CD4-positive, alpha-beta T cell treated with Interleukin-17A for 4 hours (primary cell): ENCODE measurements at regions not wholly inside any gene's neighbourhood (a gene's known extent, or its start where the extent isn't known, plus 50 kb on each side); places are given as distances from the start of the nearest gene placed in this dataset.
"Not testable (repeated sequence)": the region's sequence is repeated elsewhere in the genome, so short reads cannot be mapped to it uniquely, and the experiment has no call there.

Experiments
- DNase-seq: peaks from one replicate; pipeline ENCODE4 v3.0.0-alpha.2; 2020; ENCODE audit warnings: mixed read lengths

DNA sequence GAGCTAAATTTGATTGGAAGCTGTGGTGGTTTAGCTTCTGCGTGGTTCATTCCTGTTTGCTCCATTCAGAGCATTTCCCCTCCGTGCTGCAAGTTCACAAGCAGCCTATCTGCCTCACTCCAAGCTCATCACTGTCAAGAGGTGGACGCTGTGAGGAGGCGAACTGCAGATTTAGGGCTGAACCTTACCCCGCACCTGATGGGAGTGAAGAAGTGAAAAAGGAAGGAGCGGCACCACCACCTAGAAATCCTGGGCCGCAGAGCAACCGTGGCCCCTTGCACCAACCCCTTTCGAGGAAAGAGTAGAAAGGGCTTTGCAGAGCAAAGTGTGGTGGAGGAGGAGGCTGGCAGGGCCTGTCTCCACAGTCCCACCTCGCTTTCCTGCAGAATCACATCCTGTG is 117.4 kb downstream of the IER5 start:
- DNase-seq: no peak

DNA sequence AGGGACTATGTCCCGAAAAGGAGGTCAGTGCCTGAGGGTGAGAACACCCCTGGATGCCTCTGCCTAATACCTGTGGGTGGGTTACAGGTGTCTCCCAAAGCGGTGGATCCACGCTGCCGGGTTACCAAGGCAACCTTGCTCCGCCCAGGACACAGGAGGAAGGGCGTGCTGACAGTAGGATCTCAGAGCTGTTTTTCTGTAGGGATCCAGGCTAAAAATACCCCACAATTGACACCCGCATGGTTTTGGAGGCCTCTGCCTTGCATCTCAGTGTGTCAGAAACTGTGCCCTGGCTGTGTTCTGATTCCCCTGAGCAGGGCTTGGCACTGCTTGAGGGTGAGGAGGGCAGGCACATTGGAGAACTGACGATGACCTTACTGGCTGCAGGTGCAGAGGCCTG is 118.0 kb downstream of the IER5 start:
- DNase-seq: no peak

DNA sequence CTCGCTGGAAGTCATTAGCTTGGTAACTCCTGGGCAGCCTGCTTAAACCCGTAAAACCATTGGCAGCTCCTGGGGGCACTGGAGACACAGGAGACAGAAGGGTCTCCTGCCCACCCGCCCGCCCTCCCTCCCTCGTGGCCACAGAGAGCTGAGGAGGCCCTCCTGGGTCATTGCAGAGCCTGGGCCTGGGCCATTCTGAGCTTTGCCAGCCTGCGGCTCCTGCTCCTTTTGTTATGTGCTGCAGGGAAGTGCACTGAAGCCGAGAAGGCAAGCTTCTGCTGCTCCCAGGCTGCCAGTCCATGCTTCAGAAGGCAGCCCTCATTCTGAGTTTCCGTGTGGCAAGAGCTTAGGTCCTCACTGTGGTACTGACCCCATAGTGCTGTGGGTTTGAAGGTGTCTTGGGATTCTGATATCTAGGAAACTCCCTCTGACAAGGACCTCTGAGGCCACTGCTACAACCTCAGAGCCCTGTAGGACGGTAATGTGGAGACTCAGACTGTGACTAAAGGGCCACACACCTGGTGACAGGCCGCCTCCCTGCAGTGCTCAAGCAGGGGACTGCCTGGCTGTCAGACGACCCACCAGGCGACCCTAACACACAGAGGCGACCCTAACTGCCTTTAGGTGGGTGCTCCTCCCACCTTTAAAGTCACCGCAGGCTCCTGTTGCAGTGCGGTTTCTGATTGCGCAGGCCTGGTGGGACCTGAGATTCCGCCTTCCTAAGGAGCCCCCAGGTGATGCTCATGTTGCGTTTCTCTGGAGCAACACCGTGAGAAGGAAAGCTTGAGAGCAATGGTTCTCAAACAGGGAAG is 118.7 kb downstream of the IER5 start:
- DNase-seq: no peak

DNA sequence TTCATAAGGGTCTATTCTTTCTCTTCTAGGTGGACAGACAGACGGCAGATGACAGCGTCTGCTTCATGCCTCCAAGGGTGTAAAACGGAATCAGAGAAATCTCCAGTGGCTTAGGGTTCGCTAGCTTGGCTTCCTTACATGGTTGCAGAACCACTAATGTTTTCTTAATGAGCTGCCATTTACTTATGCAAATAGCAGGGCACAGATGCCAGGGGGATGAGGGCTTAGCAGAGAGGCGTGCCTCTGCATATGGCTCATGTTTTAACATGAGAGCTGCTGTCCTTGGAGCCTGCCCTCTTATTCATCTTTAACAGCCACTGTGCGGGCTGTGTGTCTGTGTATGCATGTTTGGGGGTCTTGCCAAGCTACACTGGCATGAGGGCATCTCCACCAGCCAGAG is 119.6 kb downstream of the IER5 start:
- DNase-seq: no peak

DNA sequence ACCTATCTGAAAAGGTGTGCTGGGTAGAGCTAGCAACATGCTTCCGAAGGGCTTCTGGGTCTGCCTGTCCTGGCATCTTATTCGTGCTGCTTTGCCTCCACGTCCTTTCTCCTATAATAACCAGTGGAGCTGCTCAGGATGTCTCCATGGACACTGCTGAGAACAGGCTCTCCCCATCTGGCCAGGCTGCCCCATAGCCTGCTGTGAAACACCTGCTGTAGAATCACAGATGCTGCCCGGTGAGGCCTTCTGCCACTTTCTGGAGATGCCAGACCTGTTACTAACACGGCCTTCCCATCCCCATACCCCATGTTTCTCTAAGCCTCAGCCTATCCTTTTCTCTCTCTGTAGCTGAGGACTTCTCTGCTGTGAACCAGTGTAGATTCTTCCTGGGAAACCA is 120.5 kb downstream of the IER5 start:
- no peak for DNase-seq

DNA sequence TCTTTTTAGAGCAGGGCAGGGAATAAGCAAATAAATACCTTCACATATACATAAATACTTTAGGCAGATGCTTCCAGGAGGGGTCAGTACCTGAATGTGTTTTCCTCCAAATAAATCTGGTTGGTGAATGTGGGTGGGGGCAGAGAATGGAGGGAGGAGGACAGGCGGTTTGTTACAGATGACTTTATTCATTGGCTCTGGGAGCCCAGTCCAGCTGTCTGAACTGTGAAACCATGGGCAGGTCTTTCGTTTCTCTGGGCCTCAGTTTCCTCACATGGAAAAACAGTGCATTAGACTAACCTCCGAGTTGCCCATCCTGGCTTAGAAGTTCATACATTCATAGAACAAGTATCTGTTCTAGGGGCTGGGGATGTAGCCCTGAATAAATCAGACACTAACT is 124.6 kb downstream of the IER5 start:
- DNase-seq: no peak

DNA sequence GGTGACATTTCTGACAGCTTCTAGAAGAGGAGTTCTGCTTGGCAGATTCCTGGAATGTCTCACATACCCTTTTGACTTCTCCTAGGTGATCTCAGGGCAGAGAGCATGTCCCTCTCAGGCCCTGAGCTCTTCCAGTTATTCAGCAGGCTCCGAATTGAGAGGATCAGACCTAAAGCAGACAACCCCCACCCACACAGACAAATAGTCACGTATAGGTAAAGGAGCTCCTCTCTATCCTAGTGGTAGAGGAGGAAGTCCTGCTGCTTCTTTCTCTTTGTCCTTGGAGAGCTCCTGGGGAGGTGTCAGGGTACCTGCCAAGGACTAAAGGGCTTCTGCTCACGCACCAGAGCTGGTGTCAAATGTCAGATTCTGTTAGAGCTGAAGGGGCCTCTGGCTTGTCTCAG is 128.1 kb downstream of the IER5 start:
- no peak for DNase-seq

DNA sequence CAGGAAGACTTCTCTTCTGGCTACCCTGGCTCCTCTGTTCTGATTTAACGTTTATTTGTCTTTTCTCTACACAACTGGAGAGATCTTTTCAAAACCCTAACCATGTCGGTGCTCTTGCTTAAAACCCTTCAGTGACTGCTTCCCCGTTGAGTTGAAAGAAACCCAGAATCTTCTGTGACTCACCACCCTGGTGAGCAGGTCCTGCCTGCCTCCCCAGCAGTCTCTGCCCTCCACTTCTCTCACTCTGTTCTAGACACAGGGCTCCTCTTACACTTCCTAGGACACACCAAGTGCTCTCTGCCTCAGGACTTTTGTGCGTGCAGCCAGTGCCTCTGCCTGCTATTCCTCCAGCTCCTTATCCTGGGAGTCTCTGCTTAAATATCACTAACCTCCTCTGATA is 131.4 kb downstream of the IER5 start:
- DNase-seq: no peak

DNA sequence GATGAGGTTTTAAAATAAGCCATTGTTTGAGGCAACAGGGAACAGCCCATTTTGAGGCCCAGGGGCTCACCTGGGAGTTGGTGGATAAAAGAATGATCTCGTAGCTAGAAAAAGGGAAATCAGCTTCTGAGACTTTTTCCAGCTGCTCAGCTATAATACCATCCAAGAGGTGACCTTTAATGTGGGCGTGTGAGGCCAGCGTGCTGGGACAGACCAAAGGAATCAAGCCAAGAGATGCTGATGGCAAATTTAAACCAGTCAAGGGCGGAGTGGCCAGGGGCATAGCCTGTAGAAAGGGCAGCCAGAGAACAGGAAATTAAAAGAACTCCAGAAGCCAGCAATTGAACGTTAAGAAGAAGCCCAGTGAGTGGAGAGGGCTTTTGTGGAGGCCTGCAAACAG is 132.6 kb downstream of the IER5 start:
- DNase-seq: no peak

DNA sequence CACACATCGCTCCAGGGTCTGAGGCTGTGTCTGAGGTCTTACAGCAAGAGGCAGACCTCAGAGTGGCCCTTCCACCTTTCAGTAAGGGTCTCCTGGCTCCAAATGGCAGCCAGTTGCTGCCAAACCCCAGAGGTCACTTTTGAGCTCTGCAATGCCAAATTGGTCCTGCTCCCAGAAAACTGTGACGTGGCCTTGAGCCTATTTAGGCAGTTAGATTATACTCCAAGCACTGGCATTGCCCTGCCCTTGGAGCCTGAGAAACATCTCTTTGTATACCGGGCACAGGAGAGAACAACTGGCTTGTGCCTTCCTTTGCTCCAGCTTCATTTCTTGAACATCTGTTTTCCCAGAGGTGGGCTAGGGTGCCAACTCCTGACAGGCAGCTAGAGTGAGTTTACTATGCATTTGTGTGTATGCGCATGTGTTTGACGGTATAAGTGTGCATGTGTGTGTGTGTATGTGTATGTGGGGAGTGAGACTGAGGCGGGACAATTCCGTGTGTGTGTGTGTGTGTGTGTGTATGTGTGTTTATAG is 134.5 kb downstream of the IER5 start:
- no peak for DNase-seq

DNA sequence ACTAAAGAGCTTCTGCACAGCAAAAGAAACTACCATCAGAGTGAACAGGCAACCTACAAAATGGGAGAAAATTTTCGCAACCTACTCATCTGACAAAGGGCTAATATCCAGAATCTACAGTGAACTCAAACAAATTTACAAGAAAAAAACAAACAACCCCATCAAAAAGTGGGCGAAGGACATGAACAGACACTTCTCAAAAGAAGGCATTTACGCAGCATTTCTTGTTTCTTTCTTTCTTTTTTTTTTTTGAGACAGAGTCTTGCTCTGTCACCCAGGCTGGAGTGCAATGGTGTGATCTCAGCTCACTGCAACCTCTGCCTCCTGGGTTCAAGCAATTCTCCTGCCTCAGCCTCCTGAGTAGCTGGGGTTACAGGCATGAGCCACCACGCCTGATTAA is 138.2 kb downstream of the IER5 start:
- not testable (repeated sequence) for DNase-seq

DNA sequence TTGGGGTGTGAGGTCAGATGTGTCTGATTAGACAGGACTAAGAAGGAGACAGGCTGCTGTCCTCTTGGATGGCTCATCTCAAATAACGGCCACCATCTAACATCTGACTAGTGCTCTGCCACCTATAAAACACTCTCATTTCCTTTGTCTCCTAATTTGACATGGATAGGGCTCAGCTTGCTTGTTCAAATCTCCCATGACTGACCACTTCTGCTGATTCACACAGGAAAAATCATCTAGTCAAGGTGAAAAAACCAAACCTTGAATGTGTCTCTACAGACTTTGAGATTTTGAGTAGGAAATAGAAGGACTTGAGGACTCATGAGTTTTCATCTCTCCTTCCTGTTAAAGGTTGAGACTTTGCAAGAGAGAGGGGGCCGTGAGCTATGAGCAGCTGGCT is 150.6 kb downstream of the IER5 start:
- no peak for DNase-seq

DNA sequence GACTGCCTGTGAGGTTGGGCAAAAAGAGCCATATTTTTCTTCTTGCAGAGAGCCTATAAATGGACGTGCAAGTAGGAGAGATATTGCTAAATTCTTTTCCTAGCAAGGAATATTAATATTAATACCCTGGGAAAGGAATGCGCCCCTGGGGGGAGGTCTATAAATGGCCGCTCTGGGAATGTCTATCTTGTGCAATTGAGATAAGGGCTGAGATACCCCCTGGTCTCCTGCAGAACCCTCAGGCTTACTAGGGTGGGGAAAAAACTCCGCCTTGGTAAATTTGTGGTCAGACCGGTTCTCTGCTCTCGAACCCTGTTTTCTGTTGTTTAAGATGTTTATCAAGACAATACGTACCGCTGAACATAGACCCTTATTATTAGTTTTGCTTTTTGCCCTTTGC is 157.8 kb downstream of the IER5 start:
- not testable (repeated sequence) for DNase-seq

DNA sequence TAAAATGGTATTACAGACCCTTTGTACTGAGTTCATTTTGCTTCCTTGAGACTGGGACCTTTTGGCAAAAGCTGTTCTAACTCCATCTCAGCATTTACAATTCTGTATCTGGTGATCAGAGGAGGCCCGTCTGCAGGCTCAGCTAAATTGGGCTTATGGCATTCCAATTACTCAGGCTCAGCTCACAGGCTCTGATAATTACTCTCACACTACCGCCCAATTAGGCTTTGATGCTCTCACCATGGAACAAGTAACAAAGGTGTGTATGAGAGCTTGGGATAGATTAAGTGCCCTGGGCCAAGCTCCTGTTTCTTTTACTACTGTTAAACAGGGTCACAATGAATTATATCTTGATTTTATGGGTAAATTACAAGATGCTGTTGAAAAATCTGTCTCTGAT is 159.9 kb downstream of the IER5 start:
- DNase-seq: not testable (repeated sequence)

DNA sequence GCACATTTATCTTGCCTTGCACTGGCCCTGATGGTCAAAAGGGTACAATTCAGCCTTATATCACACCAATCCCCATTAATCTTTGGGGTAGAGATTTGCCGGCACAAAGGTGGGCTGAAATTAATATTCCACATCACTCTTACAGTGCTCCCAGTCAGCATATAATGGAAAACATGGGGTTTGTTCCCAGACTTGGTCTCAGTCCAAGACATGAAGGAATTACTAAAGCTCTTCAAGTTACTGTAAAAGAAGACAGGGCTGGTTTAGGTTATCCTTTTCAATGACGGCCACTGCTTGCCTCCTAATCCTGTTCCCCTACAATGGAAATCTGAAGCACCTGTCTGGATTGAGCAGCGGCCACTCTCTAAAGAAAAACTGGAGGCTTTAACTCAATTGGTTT is 160.7 kb downstream of the IER5 start:
- DNase-seq: no peak

DNA sequence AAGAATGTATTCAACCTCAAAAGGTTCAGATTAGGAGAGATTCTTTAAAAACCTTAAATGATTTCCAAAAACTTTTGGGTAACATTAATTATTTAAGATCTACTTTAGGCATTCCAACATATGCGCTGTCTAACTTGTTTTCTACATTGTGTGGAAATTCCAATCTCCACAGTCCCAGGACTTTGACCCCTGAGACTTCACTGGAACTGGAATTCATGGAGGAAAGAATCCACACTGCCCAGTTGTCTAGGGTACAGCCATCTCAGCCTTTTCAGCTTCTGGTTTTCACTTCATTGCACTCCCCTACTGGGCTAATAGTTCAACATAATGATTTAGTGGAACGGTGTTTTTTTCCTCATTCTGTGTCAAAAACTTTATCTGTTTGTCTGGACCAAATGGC is 161.5 kb downstream of the IER5 start:
- no peak for DNase-seq

DNA sequence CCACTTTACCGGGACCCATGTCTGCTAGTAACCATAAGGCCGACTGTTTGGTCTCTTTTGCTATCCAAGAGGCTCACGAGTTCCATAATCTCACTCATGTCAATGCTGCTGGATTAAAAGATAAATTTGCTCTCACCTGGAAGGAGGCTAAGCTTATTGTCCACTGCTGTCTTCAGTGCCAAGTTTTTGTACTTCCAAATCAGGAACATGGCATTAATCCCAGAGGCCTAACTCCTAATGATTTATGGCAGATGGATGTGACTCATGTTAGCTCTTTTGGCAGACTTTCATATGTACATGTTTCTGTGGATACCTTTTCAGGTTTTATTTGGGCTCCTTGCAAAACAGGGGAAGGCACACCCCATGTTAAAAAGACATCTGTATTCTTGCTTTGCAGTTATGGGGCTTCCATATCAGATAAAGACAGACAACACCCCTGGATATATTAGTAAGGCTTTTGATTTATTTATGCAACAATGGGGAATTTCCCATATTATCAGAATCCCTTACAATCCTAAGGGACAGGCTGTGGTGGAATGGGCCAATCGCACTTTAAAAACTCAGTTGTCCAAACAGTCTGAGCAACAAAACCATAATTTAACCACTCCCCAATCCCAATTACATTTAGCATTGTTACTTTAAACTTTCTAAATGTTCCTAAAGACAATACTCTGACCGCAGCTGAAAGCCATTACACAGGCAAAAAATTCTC is 162.7 kb downstream of the IER5 start:
- DNase-seq: no peak

DNA sequence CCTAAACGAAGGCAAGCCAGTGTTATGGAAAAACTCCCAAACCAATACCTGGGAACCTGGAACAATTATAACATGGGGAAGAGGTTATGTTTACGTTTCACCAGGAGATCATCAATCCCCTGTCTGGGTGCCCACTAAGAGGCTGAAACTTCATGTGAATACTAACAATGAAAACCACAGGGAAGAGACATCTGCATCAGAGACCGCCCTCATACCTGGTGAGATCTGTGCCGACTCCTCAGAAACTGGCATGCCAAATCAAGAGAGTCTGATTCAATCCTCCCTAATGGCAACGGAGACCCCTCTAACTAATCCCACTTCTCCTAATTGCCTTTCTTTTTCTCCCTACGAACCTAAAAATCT is 163.2 kb downstream of the IER5 start:
- no peak for DNase-seq

DNA sequence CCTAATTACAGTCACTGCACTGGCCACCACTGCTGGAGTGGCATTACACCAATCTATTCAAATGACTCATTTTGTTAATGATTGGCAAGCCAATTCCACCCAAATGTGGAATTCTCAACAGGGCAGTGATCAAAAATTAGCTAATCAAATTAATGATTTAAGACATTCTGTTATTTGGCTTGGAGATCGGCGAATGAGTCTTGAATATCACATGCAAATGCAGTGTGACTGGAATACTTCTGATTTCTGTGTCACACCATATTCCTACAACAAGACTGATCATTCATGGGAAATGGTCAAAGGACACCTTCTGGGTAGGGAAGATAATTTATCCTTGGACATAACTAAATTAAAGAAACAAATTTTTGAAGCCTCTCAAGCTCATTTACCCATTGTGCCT is 165.1 kb downstream of the IER5 start:
- not testable (repeated sequence) for DNase-seq

DNA sequence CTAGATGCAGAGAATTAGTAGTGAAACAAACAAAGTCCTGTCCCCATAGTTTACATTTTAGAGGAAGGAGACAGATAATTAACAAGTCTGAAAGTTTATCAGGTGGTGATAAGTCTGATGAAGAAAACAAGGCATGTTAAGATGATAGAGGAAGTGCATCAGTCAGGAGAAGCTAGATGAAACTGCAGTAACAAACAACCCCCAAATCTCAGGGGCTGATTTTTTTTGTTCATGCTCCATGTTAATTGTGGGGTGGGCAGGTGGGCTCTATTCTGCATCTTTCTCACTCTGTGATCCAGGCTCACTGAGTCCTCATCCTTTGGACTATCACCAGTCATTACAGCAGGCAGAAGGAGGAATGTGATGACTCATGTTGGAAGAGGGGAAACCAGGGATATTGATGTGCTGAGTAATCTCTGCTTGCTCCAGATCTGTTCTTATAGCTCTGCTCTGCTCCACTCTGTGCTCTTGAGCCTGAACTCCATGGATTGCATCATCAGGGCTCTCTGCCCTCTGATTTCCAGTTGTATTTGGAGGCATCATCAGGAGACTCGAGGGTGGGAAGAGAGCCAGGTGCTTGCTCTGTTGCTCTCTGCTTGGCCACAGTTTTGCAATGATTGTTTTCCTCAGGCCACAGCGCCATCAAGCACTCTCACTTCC is 166.9 kb downstream of the IER5 start:
- no peak for DNase-seq

DNA sequence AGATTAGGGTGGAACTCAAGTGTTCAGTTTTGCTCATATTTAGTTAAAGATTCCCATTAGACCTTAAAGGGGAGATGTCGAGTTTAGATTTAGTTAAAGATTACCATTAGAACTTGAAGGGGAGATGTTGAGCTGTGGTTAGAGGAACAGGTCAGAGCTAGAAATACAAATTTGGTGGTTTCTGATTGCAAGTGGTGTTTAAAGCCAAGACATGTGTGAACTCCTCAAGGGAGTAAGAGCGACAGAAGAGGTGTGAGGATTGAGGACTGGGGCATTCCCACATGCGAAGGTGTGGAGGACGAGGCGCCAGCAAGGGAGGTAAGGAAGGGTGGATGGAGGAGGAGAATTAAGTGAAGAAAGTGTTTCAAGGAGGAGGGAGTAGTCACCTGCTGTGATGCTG is 168.6 kb downstream of the IER5 start:
- DNase-seq: no peak

DNA sequence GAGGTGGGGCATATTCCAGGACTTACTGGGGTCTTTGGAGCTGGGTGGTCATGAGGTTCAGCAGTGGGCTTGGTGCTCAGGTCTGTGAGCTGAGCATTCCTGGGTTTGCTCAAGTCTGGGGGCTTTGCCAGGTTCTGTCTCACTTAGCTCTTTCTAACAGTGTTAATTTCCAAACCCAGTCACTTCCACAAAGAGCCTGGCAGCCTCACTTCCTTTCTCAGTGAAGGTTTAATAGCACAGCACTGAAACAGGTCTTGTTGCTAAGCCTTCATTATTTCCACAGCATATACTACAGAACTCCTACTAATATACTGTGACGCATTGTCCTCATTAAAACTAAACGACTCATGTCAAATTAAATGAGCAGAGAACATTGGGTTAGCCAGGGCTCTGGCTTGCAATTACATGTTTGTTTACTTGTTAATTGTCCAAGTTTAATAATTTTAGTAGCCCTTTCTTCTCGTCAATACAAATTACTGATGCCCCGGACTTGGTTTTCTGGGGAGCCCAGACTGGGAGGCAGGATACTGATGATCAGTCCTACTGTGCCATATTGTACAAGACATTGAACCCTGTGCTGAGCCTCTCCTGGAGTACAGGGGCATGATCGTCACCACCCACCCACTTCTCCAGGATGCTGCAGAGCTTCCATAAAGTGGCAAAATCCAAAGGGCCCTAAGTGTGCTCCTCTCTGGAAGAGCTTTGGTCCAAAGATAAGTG is 170.7 kb downstream of the IER5 start:
- no peak for DNase-seq

DNA sequence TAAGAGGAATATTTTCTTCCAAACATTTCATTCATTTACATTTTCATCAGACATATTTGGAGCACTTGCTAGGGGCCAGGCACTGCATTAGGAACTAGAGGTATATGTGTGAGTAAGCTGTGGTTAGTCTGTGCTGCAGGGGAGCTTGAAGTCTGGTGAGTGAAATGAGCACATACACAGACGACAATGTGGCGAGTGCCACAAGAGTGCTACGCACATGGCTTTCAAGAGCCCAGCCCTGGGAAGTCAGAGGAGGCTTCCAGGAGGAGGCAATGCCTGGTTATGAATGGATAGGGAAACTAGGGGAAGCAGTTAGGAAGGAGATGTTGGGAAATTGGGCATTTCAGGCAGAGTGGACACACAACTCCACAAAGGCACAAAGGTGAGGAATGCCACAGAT is 171.8 kb downstream of the IER5 start:
- no peak for DNase-seq
